DOHH2 (cell line): ENCODE measurements at regions not wholly inside any gene's neighbourhood (a gene's known extent, or its start where the extent isn't known, plus 50 kb on each side); places are given as distances from the start of the nearest gene placed in this dataset.

ENCODE experiments used
- H3F3A ChIP-seq: fragments of 200-600 bp; sonication (generic), shearing (Covaris generic); 2 replicates; pipeline ENCODE4 v1.6.0; 2016; ENCODE audit warnings: antibody characterized with exemption, mild to moderate bottlenecking; ENCODE audit not compliant: control insufficient read depth, insufficient read depth
- H3K27ac ChIP-seq: fragments of 200-600 bp; sonication (generic); 2 replicates; pipeline ENCODE4 v1.5.1; 2014; ENCODE audit warnings: low read depth, mild to moderate bottlenecking, low read length, moderate library complexity
- H3K27me3 ChIP-seq: fragments of 200-600 bp; sonication (generic); 2 replicates; pipeline ENCODE4 v1.6.1; 2014; ENCODE audit warnings: mild to moderate bottlenecking, low read length, mixed read lengths; ENCODE audit not compliant: control insufficient read depth
- H3K36me3 ChIP-seq: fragments of 200-600 bp; sonication (generic); 2 replicates; pipeline ENCODE4 v1.6.1; 2014; ENCODE audit warnings: mild to moderate bottlenecking, low read length, moderate library complexity, mixed read lengths; ENCODE audit not compliant: control insufficient read depth
- H3K4me1 ChIP-seq: fragments of 200-600 bp; sonication (generic); 2 replicates; pipeline ENCODE4 v1.6.1; 2014; ENCODE audit warnings: mild to moderate bottlenecking, low read length, mixed read lengths; ENCODE audit not compliant: control insufficient read depth
- H3K4me2 ChIP-seq: fragments of 200-600 bp; sonication (generic); 2 replicates; pipeline ENCODE4 v1.6.0; 2014; ENCODE audit warnings: mild to moderate bottlenecking, low read length, moderate library complexity
- H3K4me3 ChIP-seq: fragments of 200-600 bp; sonication (generic); 2 replicates; pipeline ENCODE4 v1.5.1; 2014; ENCODE audit warnings: mild to moderate bottlenecking, low read length, mixed read lengths
- H3K79me2 ChIP-seq: fragments of 200-600 bp; sonication (generic); 2 replicates; pipeline ENCODE4 v1.6.1; 2014; ENCODE audit warnings: mild to moderate bottlenecking, low read length, mixed read lengths; ENCODE audit not compliant: control insufficient read depth
- H3K9me2 ChIP-seq: fragments of 200-600 bp; sonication (generic); replicated peaks from 2 replicates; pipeline ENCODE4 v1.6.1; 2014; ENCODE audit warnings: mild to moderate bottlenecking, low read length, mixed read lengths; ENCODE audit not compliant: control insufficient read depth
- H3K9me3 ChIP-seq: fragments of 200-600 bp; sonication (generic); 2 replicates; pipeline ENCODE4 v1.6.1; 2014; ENCODE audit warnings: antibody characterized with exemption, low read length, mixed read lengths; ENCODE audit not compliant: control insufficient read depth, insufficient read depth
- H4K20me1 ChIP-seq: fragments of 200-600 bp; sonication (generic); 2 replicates; pipeline ENCODE4 v1.6.0; 2014; ENCODE audit warnings: low read depth, mild to moderate bottlenecking, antibody characterized with exemption, low read length, moderate library complexity; ENCODE audit not compliant: control insufficient read depth, insufficient read depth
- EZH2phosphoT487 ChIP-seq: fragments of 200-600 bp; sonication (generic); IDR thresholded peaks from 2 replicates; pipeline ENCODE4 v1.6.1; 2017; ENCODE audit warnings: borderline replicate concordance, mild to moderate bottlenecking, antibody characterized with exemption, low read length, moderate library complexity, mixed read lengths
- TF ChIP-seq, protein P1 (sequence below): fragments of 200-600 bp; sonication (generic); IDR thresholded peaks from one replicate; pipeline ENCODE4 v1.5.1; 2014; ENCODE audit warnings: antibody characterized with exemption, mild to moderate bottlenecking, low read depth, low read length; ENCODE audit not compliant: poor library complexity, severe bottlenecking

DNA sequence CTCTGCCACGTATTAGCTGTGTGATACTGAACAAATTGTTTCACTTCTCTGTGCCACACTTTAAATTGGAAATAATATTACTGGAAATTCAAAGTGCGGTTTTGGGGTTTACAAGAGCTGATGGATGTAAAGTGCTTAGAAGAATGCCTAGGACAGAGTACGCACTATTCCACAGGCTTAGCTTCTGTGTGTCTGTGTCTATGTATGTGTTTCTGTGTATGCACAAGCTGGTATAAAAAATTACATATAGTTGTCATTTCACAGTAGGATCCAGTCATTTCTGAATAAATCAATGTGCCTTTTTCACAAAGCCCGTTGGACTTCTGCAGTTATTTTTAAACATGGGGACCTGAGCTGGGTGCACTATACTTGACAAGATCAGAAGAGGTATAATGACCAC is 370.4 kb downstream of the TUSC7 start:
- Histone ChIP-seq H3K4me2 (no peak overlapping the region), H3K9me3 (no peaks in the 10 kb centered on the region), H3K36me3 (no peaks in the 10 kb centered on the region), H3K4me3 (no peak overlapping the region), H3K9me2 (no peaks in the 10 kb centered on the region), H3K4me1 (no peaks in the 10 kb centered on the region), H3F3A (no peaks in the 10 kb centered on the region), H4K20me1 (no peaks in the 10 kb centered on the region), H3K27me3 (no peaks in the 10 kb centered on the region), H3K27ac (no peak overlapping the region), H3K79me2 (no peaks in the 10 kb centered on the region)
- TF ChIP-seq, protein P1, sequence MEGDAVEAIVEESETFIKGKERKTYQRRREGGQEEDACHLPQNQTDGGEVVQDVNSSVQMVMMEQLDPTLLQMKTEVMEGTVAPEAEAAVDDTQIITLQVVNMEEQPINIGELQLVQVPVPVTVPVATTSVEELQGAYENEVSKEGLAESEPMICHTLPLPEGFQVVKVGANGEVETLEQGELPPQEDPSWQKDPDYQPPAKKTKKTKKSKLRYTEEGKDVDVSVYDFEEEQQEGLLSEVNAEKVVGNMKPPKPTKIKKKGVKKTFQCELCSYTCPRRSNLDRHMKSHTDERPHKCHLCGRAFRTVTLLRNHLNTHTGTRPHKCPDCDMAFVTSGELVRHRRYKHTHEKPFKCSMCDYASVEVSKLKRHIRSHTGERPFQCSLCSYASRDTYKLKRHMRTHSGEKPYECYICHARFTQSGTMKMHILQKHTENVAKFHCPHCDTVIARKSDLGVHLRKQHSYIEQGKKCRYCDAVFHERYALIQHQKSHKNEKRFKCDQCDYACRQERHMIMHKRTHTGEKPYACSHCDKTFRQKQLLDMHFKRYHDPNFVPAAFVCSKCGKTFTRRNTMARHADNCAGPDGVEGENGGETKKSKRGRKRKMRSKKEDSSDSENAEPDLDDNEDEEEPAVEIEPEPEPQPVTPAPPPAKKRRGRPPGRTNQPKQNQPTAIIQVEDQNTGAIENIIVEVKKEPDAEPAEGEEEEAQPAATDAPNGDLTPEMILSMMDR, result no peak
- no peak for TF ChIP-seq EZH2phosphoT487

DNA sequence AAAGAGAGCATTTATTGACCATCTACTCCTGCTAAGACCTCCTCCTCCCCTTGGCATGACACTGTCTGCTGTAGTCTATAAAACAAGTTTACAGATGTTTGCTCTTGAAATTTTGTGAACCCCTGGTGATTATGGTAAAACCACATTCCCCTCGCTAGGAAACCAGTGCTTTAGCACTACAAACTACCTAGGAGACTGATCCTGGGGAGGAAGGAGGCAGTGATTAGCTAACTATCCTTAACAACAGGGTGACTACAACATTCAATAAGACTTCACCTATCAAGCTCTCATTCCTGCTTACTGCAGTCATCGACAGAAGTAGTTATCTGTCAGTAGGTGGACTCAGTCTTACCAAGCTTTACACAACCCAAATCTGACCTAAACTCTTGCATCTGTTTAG is 371.3 kb downstream of the TUSC7 start:
- H3F3A ChIP-seq, result no peaks in the 10 kb centered on the region
- H3K36me3 ChIP-seq, result no peaks in the 10 kb centered on the region
- no peaks in the 10 kb centered on the region for H3K9me3 ChIP-seq
- no peak for TF ChIP-seq EZH2phosphoT487
- TF ChIP-seq, protein P1, result no peak
- H3K4me1 ChIP-seq, result no peaks in the 10 kb centered on the region
- no peaks in the 10 kb centered on the region for H3K27me3 ChIP-seq
- no peak overlapping the region for H3K4me3 ChIP-seq
- H3K79me2 ChIP-seq, result no peaks in the 10 kb centered on the region
- no peak overlapping the region for H3K4me2 ChIP-seq
- no peak overlapping the region for H3K27ac ChIP-seq
- H3K9me2 ChIP-seq, result no peaks in the 10 kb centered on the region
- no peaks in the 10 kb centered on the region for H4K20me1 ChIP-seq

DNA sequence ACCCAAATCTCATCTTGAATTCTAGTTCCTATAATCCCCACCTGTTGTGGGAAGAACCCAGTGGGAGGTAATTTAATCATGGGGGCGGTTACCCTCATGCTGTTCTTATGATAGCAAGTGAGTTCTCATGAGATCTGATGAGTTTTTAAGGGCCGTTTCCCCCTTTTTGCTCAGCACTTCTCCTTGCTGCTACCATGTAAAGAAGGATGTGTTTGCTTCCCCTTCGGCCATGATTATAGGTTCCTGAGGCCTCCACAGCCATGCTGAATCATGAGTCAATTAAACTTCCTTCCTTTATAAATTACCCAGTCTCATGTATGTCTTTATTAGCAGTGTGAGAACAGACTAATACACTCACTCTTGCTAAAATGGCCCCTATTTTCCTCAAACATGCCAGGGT is 374.7 kb downstream of the TUSC7 start:
- no peaks in the 10 kb centered on the region for H3K4me1 ChIP-seq
- no peaks in the 10 kb centered on the region for H3K9me2 ChIP-seq
- TF ChIP-seq EZH2phosphoT487, result no peak
- TF ChIP-seq, protein P1, result no peak
- H3K4me2 ChIP-seq, result no peak overlapping the region
- H3K79me2 ChIP-seq, result no peaks in the 10 kb centered on the region
- no peak overlapping the region for H3K4me3 ChIP-seq
- H3K27ac ChIP-seq, result no peak overlapping the region
- H3K36me3 ChIP-seq, result no peaks in the 10 kb centered on the region
- H3F3A ChIP-seq, result no peaks in the 10 kb centered on the region
- no peaks in the 10 kb centered on the region for H4K20me1 ChIP-seq
- no peaks in the 10 kb centered on the region for H3K27me3 ChIP-seq
- no peaks in the 10 kb centered on the region for H3K9me3 ChIP-seq
